LNCaP clone FGC (cell line): ENCODE measurements at regions not wholly inside any gene's neighbourhood (a gene's known extent, or its start where the extent isn't known, plus 50 kb on each side); places are given as distances from the start of the nearest gene placed in this dataset.

ENCODE experiments used
- DNase-seq: peaks from one replicate; pipeline ENCODE4 v3.0.0-alpha.2; 2011; ENCODE audit warnings: low read depth
- H3K4me3 ChIP-seq: 2 replicates; pipeline ENCODE4 v1.5.1; 2011; ENCODE audit warnings: mild to moderate bottlenecking, low read depth, low read length, control low read depth
- TF ChIP-seq, protein P1 (sequence below): IDR thresholded peaks from 2 replicates; pipeline ENCODE4 v1.5.1; 2012; ENCODE audit warnings: mild to moderate bottlenecking; ENCODE audit not compliant: control insufficient read depth, insufficient read depth; ENCODE audit errors: extremely low read depth

DNA sequence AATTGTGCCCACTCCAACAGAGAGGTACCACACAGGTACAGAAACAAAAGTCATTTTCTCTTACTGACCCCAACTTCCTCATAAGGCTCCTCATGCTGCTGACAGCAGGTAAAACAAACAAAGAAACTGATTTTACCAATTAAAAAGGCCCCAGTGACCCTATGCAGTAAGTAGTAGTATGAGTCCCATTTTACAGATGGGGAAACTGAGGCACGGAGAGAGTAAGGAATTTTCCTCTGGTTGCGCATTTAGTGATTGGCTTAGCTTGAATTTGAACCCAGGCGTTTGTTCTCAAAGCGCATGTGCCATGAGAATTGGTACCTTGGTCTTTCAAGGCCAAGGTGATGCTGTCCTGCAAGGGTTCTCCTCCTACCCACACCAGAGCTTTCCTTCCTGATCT, 66.1 kb upstream of the ZBTB40 start:
- no peak for DNase-seq
- H3K4me3 ChIP-seq = no peak overlapping the region
- TF ChIP-seq, protein P1, sequence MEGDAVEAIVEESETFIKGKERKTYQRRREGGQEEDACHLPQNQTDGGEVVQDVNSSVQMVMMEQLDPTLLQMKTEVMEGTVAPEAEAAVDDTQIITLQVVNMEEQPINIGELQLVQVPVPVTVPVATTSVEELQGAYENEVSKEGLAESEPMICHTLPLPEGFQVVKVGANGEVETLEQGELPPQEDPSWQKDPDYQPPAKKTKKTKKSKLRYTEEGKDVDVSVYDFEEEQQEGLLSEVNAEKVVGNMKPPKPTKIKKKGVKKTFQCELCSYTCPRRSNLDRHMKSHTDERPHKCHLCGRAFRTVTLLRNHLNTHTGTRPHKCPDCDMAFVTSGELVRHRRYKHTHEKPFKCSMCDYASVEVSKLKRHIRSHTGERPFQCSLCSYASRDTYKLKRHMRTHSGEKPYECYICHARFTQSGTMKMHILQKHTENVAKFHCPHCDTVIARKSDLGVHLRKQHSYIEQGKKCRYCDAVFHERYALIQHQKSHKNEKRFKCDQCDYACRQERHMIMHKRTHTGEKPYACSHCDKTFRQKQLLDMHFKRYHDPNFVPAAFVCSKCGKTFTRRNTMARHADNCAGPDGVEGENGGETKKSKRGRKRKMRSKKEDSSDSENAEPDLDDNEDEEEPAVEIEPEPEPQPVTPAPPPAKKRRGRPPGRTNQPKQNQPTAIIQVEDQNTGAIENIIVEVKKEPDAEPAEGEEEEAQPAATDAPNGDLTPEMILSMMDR = no peak

GRCh38 chr1:22386774-22387173, 64.9 kb upstream of the ZBTB40 start:
- no peak overlapping the region for H3K4me3 ChIP-seq
- TF ChIP-seq, protein P1 = no peak
- DNase-seq = no peak

DNA sequence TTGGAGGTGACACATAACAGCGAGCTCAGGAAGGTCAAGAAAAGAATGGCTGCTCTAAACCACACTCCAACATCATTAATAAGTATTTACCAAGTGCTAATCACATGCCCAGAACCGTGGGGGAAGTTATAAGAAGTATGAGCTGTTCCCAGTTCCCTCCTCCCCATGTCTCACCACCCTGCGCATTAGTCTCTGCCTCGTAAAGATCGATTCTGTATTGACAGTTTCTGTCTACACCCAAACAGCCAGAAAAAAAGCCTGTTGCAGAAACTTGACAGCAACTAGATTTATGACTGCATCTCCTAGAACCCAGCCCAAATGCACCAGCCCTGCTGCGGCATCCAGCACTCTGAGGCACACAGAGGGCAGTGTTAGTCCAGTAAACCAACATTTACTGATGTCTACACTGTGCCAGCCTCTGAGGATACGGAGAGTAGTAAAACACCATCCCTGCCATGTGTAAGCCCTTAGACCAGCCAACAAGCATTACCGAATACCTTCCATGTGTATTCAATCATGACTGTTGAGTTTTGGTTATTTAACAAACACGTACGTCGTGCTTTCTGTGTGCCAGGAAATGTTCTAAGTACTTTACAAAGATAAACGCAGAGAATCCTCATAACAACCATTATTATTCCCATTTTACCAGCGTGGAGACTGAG, 63.6 kb upstream of the ZBTB40 start:
- TF ChIP-seq, protein P1 = no peak
- no peak for DNase-seq
- H3K4me3 ChIP-seq = no peak overlapping the region

DNA sequence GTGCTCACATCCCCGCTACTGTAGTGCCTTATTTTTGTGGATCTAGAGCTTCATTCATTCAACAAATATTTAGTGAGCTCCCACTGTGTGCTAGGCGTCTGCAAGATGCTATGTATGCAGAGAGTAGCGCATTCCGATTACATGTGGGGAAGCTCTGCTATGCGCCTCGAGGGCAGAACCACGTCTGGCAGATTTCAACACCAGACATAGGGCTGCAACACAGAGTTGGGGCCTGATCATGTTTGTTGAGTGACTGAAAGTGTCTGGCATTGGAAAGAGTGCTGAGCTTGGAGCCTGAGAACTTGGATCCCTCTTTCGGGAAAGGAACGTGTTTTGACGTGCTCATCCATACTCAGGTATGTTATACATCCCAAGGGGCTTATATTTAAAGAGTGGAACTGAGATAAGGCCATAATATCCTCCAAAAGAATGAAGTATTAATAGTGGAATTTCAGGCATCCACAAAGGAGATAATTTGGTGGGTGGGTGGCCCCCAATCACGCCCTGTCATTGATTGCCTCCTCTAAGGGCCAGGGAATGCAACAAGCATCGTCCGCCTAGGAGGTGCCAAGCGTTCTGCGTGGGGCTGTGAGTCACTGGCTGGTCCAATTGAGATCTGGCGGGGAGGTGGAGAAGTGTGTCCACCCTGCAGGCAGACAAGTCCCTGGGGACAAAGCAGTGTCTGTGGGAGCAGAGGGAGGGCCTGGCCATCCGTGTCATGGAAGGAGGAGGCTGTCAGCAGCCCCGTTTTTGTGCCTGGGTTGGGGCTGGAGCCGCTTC, 62.8 kb upstream of the ZBTB40 start:
- no peak overlapping the region for H3K4me3 ChIP-seq
- no peak for DNase-seq
- TF ChIP-seq, protein P1 = no peak

DNA sequence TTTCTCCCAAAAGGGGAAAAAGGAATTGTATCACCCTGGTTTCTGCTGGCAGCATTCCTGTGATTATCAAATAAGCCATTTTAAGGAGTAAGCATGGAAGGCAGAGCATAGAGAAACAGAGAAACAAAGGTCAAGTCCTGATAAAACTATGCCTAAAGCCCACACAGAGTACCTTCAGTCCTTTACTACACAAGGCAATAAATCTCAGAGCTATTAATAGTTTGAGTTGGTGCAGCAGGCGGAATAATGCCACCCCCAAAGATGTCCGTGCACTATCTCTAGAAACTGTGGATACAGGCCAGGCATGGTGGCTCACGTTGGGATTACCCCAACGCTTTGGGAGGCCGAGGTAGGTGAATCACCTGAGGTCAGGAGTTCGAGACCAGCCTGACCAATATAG, 58.1 kb upstream of the ZBTB40 start:
- H3K4me3 ChIP-seq = no peak overlapping the region
- DNase-seq = no peak
- TF ChIP-seq, protein P1 = no peak

DNA sequence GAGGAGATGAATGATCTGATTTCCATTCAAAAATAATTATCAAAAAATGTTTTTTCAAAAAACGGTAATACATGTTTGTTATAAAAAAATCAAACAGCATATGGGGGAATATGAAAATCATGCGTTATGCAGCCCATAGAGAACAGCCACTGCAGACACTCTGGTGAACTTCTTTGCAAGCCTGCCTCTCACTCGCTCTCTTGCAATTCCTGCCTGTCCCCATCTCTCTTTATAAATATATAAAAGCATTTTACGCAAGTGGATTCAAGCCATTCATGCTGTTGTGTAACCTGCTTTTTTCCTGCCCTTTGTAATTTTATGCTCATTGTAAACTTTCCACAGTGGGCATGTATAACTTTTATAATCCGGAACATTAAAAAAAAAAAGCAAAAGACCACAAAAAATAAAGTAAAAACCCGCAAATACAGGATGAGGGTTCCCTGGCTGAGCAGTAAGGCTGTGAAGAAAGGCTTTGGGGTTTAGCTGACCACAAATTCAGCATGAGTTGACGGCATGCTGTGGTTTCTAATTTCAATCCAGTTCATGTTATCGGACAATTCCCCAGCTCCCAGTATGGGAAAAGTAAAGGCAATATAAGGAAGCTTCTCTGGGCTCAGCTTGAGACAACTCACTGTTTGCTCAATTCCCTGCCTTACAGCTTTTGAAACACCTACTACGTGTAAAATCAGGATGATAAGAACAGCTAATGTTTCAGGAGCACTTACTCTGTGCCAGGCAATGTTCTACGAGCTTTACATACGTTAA, 52.8 kb upstream of the ZBTB40 start:
- H3K4me3 ChIP-seq = no peak overlapping the region
- TF ChIP-seq, protein P1 = no peak
- no peak for DNase-seq
